CD14-positive monocyte (primary cell): ENCODE measurements at regions not wholly inside any gene's neighbourhood (a gene's known extent, or its start where the extent isn't known, plus 50 kb on each side); places are given as distances from the start of the nearest gene placed in this dataset.

Experiments used
- DNase-seq, 3 donors: peaks; one replicate each; pipeline ENCODE4 v3.0.0-alpha.2; 2011 to 2022
- H2AFZ ChIP-seq: 2 replicates; pipeline ENCODE4 v1.6.0; 2012; ENCODE audit warnings: mild to moderate bottlenecking, low read depth, low read length, inconsistent platforms; ENCODE audit not compliant: insufficient read depth, poor library complexity, severe bottlenecking
- H3K27ac ChIP-seq, 2 donors: 1 replicate in 1 of 2; 2 replicates in 1 of 2; pipeline ENCODE4 v1.5.1; 2012 to 2013; ENCODE audit warnings: low read length in 2 of 2, control low read depth in 1 of 2, inconsistent platforms in 1 of 2, low read depth in 1 of 2, mild to moderate bottlenecking in 1 of 2
- H3K27me3 ChIP-seq, 2 donors: one replicate each; pipeline versions ENCODE4 v1.6.0 to v1.6.1; 2011 to 2013; ENCODE audit warnings: low read length in 2 of 2; ENCODE audit not compliant: control insufficient read depth in 2 of 2, insufficient read depth in 2 of 2
- H3K36me3 ChIP-seq, 2 donors: replicated peaks in 1 of 2; 1 replicate in 1 of 2; 2 replicates in 1 of 2; pipeline versions ENCODE4 v1.5.1 to v1.6.1; 2012 to 2013; ENCODE audit warnings: low read length in 2 of 2, control low read depth in 1 of 2, inconsistent platforms in 1 of 2, mild to moderate bottlenecking in 1 of 2; ENCODE audit not compliant: insufficient read depth in 2 of 2, control insufficient read depth in 1 of 2
- H3K4me1 ChIP-seq, 2 donors: 1 replicate in 1 of 2; 2 replicates in 1 of 2; pipeline versions ENCODE4 v1.5.1 to v1.6.1; 2012 to 2013; ENCODE audit warnings: low read length in 2 of 2, control low read depth in 1 of 2, inconsistent platforms in 1 of 2, mild to moderate bottlenecking in 1 of 2, moderate library complexity in 1 of 2; ENCODE audit not compliant: insufficient read depth in 2 of 2, control insufficient read depth in 1 of 2
- H3K4me2 ChIP-seq: replicated peaks from 2 replicates; pipeline ENCODE3; 2012; ENCODE audit warnings: low read length, moderate library complexity, mild to moderate bottlenecking; ENCODE audit not compliant: poor library complexity, severe bottlenecking; ENCODE audit errors: extremely low read depth
- H3K4me3 ChIP-seq, 3 experiments: fragments of 200-600 bp in 1 of 3; sonication (generic) in 1 of 3; replicated peaks in 1 of 3; 1 replicate in 2 of 3; 2 replicates in 1 of 3; pipeline ENCODE4 v1.5.1; 2011 to 2013; ENCODE audit warnings: low read length in 3 of 3, mild to moderate bottlenecking in 3 of 3, control low read depth in 2 of 3, low read depth in 2 of 3, inconsistent platforms in 1 of 3, moderate library complexity in 1 of 3
- H3K79me2 ChIP-seq: 2 replicates; pipeline ENCODE4 v1.6.0; 2012; ENCODE audit warnings: mild to moderate bottlenecking, control low read depth, inconsistent platforms, low read length, moderate library complexity; ENCODE audit not compliant: insufficient read depth
- H3K9ac ChIP-seq: 2 replicates; pipeline ENCODE4 v1.6.0; 2017; ENCODE audit warnings: low read length, mild to moderate bottlenecking; ENCODE audit not compliant: insufficient read depth, poor library complexity, severe bottlenecking
- H3K9me3 ChIP-seq, 2 donors: replicated peaks in 1 of 2; 1 replicate in 1 of 2; 2 replicates in 1 of 2; pipeline versions ENCODE4 v1.5.1 to v1.6.1; 2012 to 2013; ENCODE audit warnings: low read length in 2 of 2, control low read depth in 1 of 2; ENCODE audit not compliant: control insufficient read depth in 1 of 2, insufficient read depth in 1 of 2
- H4K20me1 ChIP-seq: 2 replicates; pipeline ENCODE4 v1.6.0; 2012; ENCODE audit warnings: mild to moderate bottlenecking, low read length, control low read depth, moderate library complexity; ENCODE audit not compliant: insufficient read depth
- H3K27ac Mint-ChIP-seq, 7 donors: one replicate each; pipeline ENCODE4 v1.8.0; 2020; ENCODE audit warnings: mild to moderate bottlenecking in 7 of 7, mixed read lengths in 7 of 7, moderate library complexity in 6 of 7, inconsistent platforms in 2 of 7
- H3K27me3 Mint-ChIP-seq, 3 donors: one replicate each; pipeline ENCODE4 v1.8.0; 2021 to 2022; ENCODE audit warnings: low read depth in 3 of 3, mild to moderate bottlenecking in 3 of 3, mixed read lengths in 3 of 3, moderate library complexity in 3 of 3, inconsistent platforms in 1 of 3
- H3K36me3 Mint-ChIP-seq, 2 donors: one replicate each; pipeline ENCODE4 v1.8.0; 2020; ENCODE audit warnings: mixed read lengths in 2 of 2, inconsistent platforms in 1 of 2, mild to moderate bottlenecking in 1 of 2
- H3K4me1 Mint-ChIP-seq: one replicate; pipeline ENCODE4 v1.8.0; 2020; ENCODE audit warnings: mild to moderate bottlenecking, mixed read lengths
- H3K4me3 Mint-ChIP-seq, 2 donors: one replicate each; pipeline ENCODE4 v1.8.0; 2020; ENCODE audit warnings: mild to moderate bottlenecking in 2 of 2, mixed read lengths in 2 of 2, moderate library complexity in 1 of 2
- H3K9me3 Mint-ChIP-seq, 7 donors: one replicate each; pipeline ENCODE4 v1.8.0; 2020 to 2022; ENCODE audit warnings: mixed read lengths in 7 of 7, mild to moderate bottlenecking in 6 of 7, moderate library complexity in 6 of 7, inconsistent platforms in 2 of 7
- WGBS: methylation state at CpG from one replicate; pipeline ENCODE4 v1.1.5; 2013; ENCODE audit warnings: missing lambda C conversion rate; ENCODE audit not compliant: insufficient coverage; 5-methylcytosine and 5-hydroxymethylcytosine counted together
- intact Hi-C, 2 donors: fragments of 100-400 bp; cut with micrococcal nuclease; formaldehyde crosslinking; loops; one replicate each; pipeline versions ENCODE4 v1.15.0 to v1.15.1; 2023
- TF ChIP-seq, protein P1 (sequence below): fragments of 200-600 bp; IDR thresholded peaks from one replicate; pipeline ENCODE4 v1.8.0; 2022; ENCODE audit warnings: antibody characterized with exemption, mild to moderate bottlenecking

DNA sequence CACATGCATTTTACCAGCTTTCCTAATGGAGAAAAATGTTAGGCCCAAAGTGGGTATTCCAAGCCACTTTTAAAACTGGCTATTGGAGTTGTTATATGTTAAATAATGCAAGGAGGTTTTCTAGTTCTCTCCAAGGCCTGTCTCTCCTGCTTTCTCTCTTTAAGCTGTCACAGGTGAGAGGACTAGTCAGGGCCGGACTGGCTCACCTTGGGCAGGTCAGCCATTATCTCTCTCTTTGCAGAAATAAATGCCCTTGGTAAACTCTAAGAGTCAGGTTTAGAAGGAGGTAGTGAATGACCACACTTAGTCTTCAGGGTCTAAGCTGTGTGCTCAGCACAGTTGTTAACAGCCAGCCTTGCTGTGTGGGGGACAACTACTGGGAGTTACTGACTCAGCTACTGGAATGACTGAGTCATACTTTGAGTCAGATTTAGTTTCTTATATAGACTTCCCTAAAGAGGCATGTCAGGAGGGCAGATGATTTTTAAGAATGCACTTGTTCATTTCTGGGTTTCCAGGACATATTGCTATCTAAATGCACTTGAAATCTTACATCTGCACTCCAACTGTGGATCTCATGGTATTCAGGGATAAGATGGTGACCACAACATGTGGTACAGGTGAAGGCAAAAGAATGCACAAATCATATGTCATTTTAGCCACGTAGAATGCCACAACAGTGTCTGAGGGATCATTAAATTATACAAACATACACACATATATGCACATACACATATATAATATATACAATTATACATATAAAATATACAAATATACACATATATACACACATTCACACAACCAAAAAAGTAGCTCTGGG is 719.4 kb downstream of the EPM2A start:
- intact Hi-C loops = no loop called here
- H3K9me3 ChIP-seq = no peaks in the 10 kb centered on the region
- no peak overlapping the region for H2AFZ ChIP-seq
- Mint-ChIP-seq H3K9me3 (peaks cover 0 to 2% (median 0%) of the 10 kb centered on the region in 7 donors), H3K4me1 (peaks cover 12% of the 10 kb centered on the region), H3K4me3 (no peak overlapping the region), H3K27me3 (peaks cover 0 to 2% (median 0%) of the 10 kb centered on the region in 3 donors), H3K36me3 (no peaks in the 10 kb centered on the region), H3K27ac (peak overlapping the region in 1 of 7 donors; percentile 38)
- DNase-seq = peak; percentile 32 to 75 (median 37)
- H3K4me2 ChIP-seq = no peak overlapping the region
- H3K4me3 ChIP-seq = no peak overlapping the region
- H3K79me2 ChIP-seq = no peaks in the 10 kb centered on the region
- no peaks in the 10 kb centered on the region for H3K36me3 ChIP-seq
- H4K20me1 ChIP-seq = no peaks in the 10 kb centered on the region
- H3K4me1 ChIP-seq = peaks cover 0 to 4% of the 10 kb centered on the region in 2 donors
- no peak overlapping the region for H3K9ac ChIP-seq
- H3K27me3 ChIP-seq = no peaks in the 10 kb centered on the region
- H3K27ac ChIP-seq = no peak overlapping the region
- TF ChIP-seq, protein P1, sequence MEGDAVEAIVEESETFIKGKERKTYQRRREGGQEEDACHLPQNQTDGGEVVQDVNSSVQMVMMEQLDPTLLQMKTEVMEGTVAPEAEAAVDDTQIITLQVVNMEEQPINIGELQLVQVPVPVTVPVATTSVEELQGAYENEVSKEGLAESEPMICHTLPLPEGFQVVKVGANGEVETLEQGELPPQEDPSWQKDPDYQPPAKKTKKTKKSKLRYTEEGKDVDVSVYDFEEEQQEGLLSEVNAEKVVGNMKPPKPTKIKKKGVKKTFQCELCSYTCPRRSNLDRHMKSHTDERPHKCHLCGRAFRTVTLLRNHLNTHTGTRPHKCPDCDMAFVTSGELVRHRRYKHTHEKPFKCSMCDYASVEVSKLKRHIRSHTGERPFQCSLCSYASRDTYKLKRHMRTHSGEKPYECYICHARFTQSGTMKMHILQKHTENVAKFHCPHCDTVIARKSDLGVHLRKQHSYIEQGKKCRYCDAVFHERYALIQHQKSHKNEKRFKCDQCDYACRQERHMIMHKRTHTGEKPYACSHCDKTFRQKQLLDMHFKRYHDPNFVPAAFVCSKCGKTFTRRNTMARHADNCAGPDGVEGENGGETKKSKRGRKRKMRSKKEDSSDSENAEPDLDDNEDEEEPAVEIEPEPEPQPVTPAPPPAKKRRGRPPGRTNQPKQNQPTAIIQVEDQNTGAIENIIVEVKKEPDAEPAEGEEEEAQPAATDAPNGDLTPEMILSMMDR = no peak
- WGBS = no CpG with 5 or more reads among the region's 2 CpGs

DNA sequence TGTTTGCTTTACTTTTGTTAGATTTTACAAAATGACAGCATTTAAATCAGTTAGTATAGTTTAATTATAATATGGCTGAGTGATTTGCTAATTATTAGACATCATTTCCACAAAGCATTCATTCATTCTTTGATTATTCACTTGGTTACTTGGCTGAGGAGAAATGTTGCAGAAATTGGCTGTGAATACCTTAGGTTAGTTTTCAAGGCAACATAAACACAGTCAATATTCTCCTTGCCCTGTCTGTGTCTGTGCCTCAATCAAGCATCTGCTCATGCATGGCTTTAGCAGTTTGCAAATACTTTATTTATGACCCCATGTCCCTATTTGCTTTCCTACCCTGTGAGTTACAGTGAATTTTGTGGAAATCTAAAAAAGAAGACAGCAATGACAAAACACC is 718.3 kb downstream of the EPM2A start:
- no peaks in the 10 kb centered on the region for H3K27me3 ChIP-seq
- Mint-ChIP-seq H3K4me3 (no peak overlapping the region), H3K4me1 (peaks cover 12% of the 10 kb centered on the region), H3K9me3 (peaks cover 0 to 2% (median 0%) of the 10 kb centered on the region in 7 donors), H3K27ac (no peak overlapping the region), H3K27me3 (peaks cover 0 to 2% (median 0%) of the 10 kb centered on the region in 3 donors), H3K36me3 (no peaks in the 10 kb centered on the region)
- intact Hi-C loops = no loop called here
- H3K9ac ChIP-seq = no peak overlapping the region
- DNase-seq = no peak
- no peak overlapping the region for H3K27ac ChIP-seq
- no peak overlapping the region for H2AFZ ChIP-seq
- H4K20me1 ChIP-seq = no peaks in the 10 kb centered on the region
- H3K4me3 ChIP-seq = no peak overlapping the region
- H3K4me1 ChIP-seq = peaks cover 0 to 4% of the 10 kb centered on the region in 2 donors
- no peak overlapping the region for H3K4me2 ChIP-seq
- H3K79me2 ChIP-seq = no peaks in the 10 kb centered on the region
- no peaks in the 10 kb centered on the region for H3K9me3 ChIP-seq
- no peaks in the 10 kb centered on the region for H3K36me3 ChIP-seq
- TF ChIP-seq, protein P1 = no peak
